ENCODE measurements at regions not wholly inside any gene's neighbourhood (a gene's known extent, or its start where the extent isn't known, plus 50 kb on each side); places are given as distances from the start of the nearest gene placed in this dataset.

- no peaks in the 10 kb centered on the region for H3K9me3 ChIP-seq (replicated peaks; ENCODE audit: control insufficient read depth, insufficient read depth, low read depth, low read length)
- no peak for TF ChIP-seq TEAD1 (CRISPR knock-in tag; IDR thresholded peaks at IDR 0.05)
- TF ChIP-seq CBX3 (IDR thresholded peaks at IDR 0.05; ENCODE audit: borderline replicate concordance in 1 of 2, low read length in 2 of 2), result no peak
- no peak for TF ChIP-seq TEAD2 (tag; IDR thresholded peaks at IDR 0.05)
- no peak for TF ChIP-seq CEBPG (CRISPR knock-in tag; IDR thresholded peaks at IDR 0.05)
- no peak for TF ChIP-seq CEBPG (tag; conservative IDR thresholded peaks at IDR 0.05 in 1 of 2, IDR thresholded peaks at IDR 0.05 in 1 of 2)
- no peak for TF ChIP-seq MAFF (IDR thresholded peaks at IDR 0.05; ENCODE audit: low read length)
- H3K4me1 ChIP-seq (replicated peaks in 1 of 2; ENCODE audit: control insufficient read depth in 2 of 2, insufficient read depth in 2 of 2, low read length in 2 of 2), result no peaks in the 10 kb centered on the region
- H3K9ac ChIP-seq (ENCODE audit: insufficient read depth in 1 of 2, low read depth in 2 of 2, low read length in 2 of 2), result no peak overlapping the region
- FAIRE-seq, result no peak
- CTCF ChIA-PET (ENCODE audit: low intra/inter-chr PET ratio), result no interaction called here
- H3K36me3 ChIP-seq (ENCODE audit: control insufficient read depth, insufficient read depth, low read length), result no peaks in the 10 kb centered on the region
- no peak for ATAC-seq
- in situ Hi-C loops (cut with MboI), result no loop called here
- no peaks in the 10 kb centered on the region for H3K9me1 ChIP-seq (ENCODE audit: control insufficient read depth, insufficient read depth, low read length)
- no TSS peak for BruUV-seq (replicated peaks)
- intact Hi-C loops (cut with micrococcal nuclease), result no loop called here
- no peaks in the 10 kb centered on the region for H4K20me1 ChIP-seq (replicated peaks; ENCODE audit: control insufficient read depth, insufficient read depth, low read length)
- no peaks in the 10 kb centered on the region for H3K79me2 ChIP-seq (ENCODE audit: control insufficient read depth, insufficient read depth, low read length)
- no peak overlapping the region for H3K4me2 ChIP-seq (ENCODE audit: insufficient read depth, low read length)
- no peak overlapping the region for H2AFZ ChIP-seq (ENCODE audit: low read depth, low read length)
- POLR2A ChIA-PET, result interaction anchor here (0.9 kb wide), 1 partner anchor 9 kb away, joined by 3 read pairs; no protein-coding TSS in a partner anchor
- no peak for DNase-seq (ENCODE audit: extremely low read depth in 1 of 4, low spot score in 3 of 4)
- H3K27ac ChIP-seq (ENCODE audit: extremely low read depth, low read depth, low read length), result no peak overlapping the region
- H3K27me3 ChIP-seq (ENCODE audit: control insufficient read depth in 2 of 2, insufficient read depth in 2 of 2, low read length in 2 of 2), result no peaks in the 10 kb centered on the region; a peak in 1 of 5 replicates
- no peak overlapping the region for H3K4me3 ChIP-seq
- 3% methylated on average over 3 of the region's 3 CpGs for WGBS (ENCODE audit: insufficient coverage, low coverage, missing lambda C conversion rate)
Measured at GRCh38 chr15:60118626-60119025, 114.5 kb downstream of the FOXB1 start.

- ChIA-PET POLR2A (interaction anchor here (0.9 kb wide), 1 partner anchor 8 kb away, joined by 3 read pairs; no protein-coding TSS in a partner anchor), CTCF (ENCODE audit: low intra/inter-chr PET ratio) (no interaction called here)
- no peak overlapping the region for H3K4me2 ChIP-seq (ENCODE audit: insufficient read depth, low read length)
- WGBS (ENCODE audit: insufficient coverage, low coverage, missing lambda C conversion rate), result 0% methylated on average over 4 of the region's 4 CpGs
- no peak for ATAC-seq
- no peaks in the 10 kb centered on the region for H3K36me3 ChIP-seq (ENCODE audit: control insufficient read depth, insufficient read depth, low read length)
- H3K27me3 ChIP-seq (ENCODE audit: control insufficient read depth in 2 of 2, insufficient read depth in 2 of 2, low read length in 2 of 2), result no peaks in the 10 kb centered on the region; a peak in 1 of 5 replicates
- in situ Hi-C loops (cut with MboI) (no loop called here), intact Hi-C loops (cut with micrococcal nuclease) (no loop called here)
- DNase-seq (ENCODE audit: extremely low read depth in 1 of 4, low spot score in 3 of 4), result no peak
- no peaks in the 10 kb centered on the region for H3K9me1 ChIP-seq (ENCODE audit: control insufficient read depth, insufficient read depth, low read length)
- H3K9me3 ChIP-seq (replicated peaks; ENCODE audit: control insufficient read depth, insufficient read depth, low read depth, low read length), result no peaks in the 10 kb centered on the region
- no peak overlapping the region for H2AFZ ChIP-seq (ENCODE audit: low read depth, low read length)
- H3K79me2 ChIP-seq (ENCODE audit: control insufficient read depth, insufficient read depth, low read length), result no peaks in the 10 kb centered on the region
- no peaks in the 10 kb centered on the region for H3K4me1 ChIP-seq (replicated peaks in 1 of 2; ENCODE audit: control insufficient read depth in 2 of 2, insufficient read depth in 2 of 2, low read length in 2 of 2)
- no peaks in the 10 kb centered on the region for H4K20me1 ChIP-seq (replicated peaks; ENCODE audit: control insufficient read depth, insufficient read depth, low read length)
- no TSS peak for BruUV-seq (replicated peaks)
- FAIRE-seq, result no peak
- no peak overlapping the region for H3K9ac ChIP-seq (ENCODE audit: insufficient read depth in 1 of 2, low read depth in 2 of 2, low read length in 2 of 2)
- H3K4me3 ChIP-seq, result no peak overlapping the region
- no peak overlapping the region for H3K27ac ChIP-seq (ENCODE audit: extremely low read depth, low read depth, low read length)
- TF ChIP-seq ZNF695 (CRISPR knock-in tag; IDR thresholded peaks at IDR 0.05) (no peak), NR2F6 (CRISPR knock-in tag; IDR thresholded peaks at IDR 0.05) (no peak), U2AF2 (optimal IDR thresholded peaks at IDR 0.05; ENCODE audit: low read depth, low read length) (no peak), HOXB6 (CRISPR knock-in tag; IDR thresholded peaks at IDR 0.05; ENCODE audit: borderline replicate concordance) (no peak), SRSF3 (IDR thresholded peaks at IDR 0.05; ENCODE audit: insufficient read depth, low read length) (no peak), ZC3H8 (IDR thresholded peaks at IDR 0.05) (no peak), SMAD4 (CRISPR knock-in tag; conservative IDR thresholded peaks at IDR 0.05) (no peak), HNRNPUL1 (IDR thresholded peaks at IDR 0.05; ENCODE audit: low read length) (no peak), ZBTB8A (IDR thresholded peaks at IDR 0.05; ENCODE audit: partially characterized antibody) (no peak), CTCF (IDR thresholded peaks at IDR 0.05 in 2 of 3, conservative IDR thresholded peaks at IDR 0.05 in 1 of 3; ENCODE audit: insufficient read depth in 2 of 3, low read depth in 1 of 3, low read length in 3 of 3) (no peak), NFRKB (IDR thresholded peaks at IDR 0.05; ENCODE audit: low read depth) (no peak), ZNF311 (CRISPR knock-in tag; IDR thresholded peaks at IDR 0.05) (no peak)
Measured at GRCh38 chr15:60119101-60119500, 115.0 kb downstream of the FOXB1 start.

Data from K562 (cell line).